ENCODE measurements at regions not wholly inside any gene's neighbourhood (a gene's known extent, or its start where the extent isn't known, plus 50 kb on each side); places are given as distances from the start of the nearest gene placed in this dataset.

GRCh38 chr4:91916219-91916618 is 387.5 kb upstream of the GRID2 start:
- DNase-seq (ENCODE audit: extremely low read depth, low read depth): no peak
- no peak for TF ChIP-seq CTCF (IDR thresholded peaks at IDR 0.05; ENCODE audit: low read depth, low read length, missing control alignments)
- H3K4me3 ChIP-seq (replicated peaks; ENCODE audit: low read depth, low read length): no peak overlapping the region

GRCh38 chr4:91924625-91925024 is 379.1 kb upstream of the GRID2 start:
- TF ChIP-seq CTCF (IDR thresholded peaks at IDR 0.05; ENCODE audit: low read depth, low read length, missing control alignments): no peak
- H3K4me3 ChIP-seq (replicated peaks; ENCODE audit: low read depth, low read length): no peak overlapping the region
- no peak for DNase-seq (ENCODE audit: extremely low read depth, low read depth)

GRCh38 chr4:91935217-91935616 is 368.5 kb upstream of the GRID2 start:
- no peak for TF ChIP-seq CTCF (IDR thresholded peaks at IDR 0.05; ENCODE audit: low read depth, low read length, missing control alignments)
- H3K4me3 ChIP-seq (replicated peaks; ENCODE audit: low read depth, low read length): no peak overlapping the region
- DNase-seq (ENCODE audit: extremely low read depth, low read depth): no peak

GRCh38 chr4:91936311-91936710 is 367.5 kb upstream of the GRID2 start:
- DNase-seq (ENCODE audit: extremely low read depth, low read depth): no peak
- H3K4me3 ChIP-seq (replicated peaks; ENCODE audit: low read depth, low read length): no peak overlapping the region
- TF ChIP-seq CTCF (IDR thresholded peaks at IDR 0.05; ENCODE audit: low read depth, low read length, missing control alignments): no peak

GRCh38 chr4:91957963-91958362 is 345.8 kb upstream of the GRID2 start:
- DNase-seq (ENCODE audit: extremely low read depth, low read depth): no peak
- no peak overlapping the region for H3K4me3 ChIP-seq (replicated peaks; ENCODE audit: low read depth, low read length)
- TF ChIP-seq CTCF (IDR thresholded peaks at IDR 0.05; ENCODE audit: low read depth, low read length, missing control alignments): no peak

GRCh38 chr4:91958596-91958995 is 345.2 kb upstream of the GRID2 start:
- DNase-seq (ENCODE audit: extremely low read depth, low read depth): no peak
- no peak for TF ChIP-seq CTCF (IDR thresholded peaks at IDR 0.05; ENCODE audit: low read depth, low read length, missing control alignments)
- H3K4me3 ChIP-seq (replicated peaks; ENCODE audit: low read depth, low read length): no peak overlapping the region

- TF ChIP-seq CTCF (IDR thresholded peaks at IDR 0.05; ENCODE audit: low read depth, low read length, missing control alignments): no peak
- H3K4me3 ChIP-seq (replicated peaks; ENCODE audit: low read depth, low read length): no peak overlapping the region
- DNase-seq (ENCODE audit: extremely low read depth, low read depth): no peak
Measured at GRCh38 chr4:91961504-91961903, 342.3 kb upstream of the GRID2 start.
